ENCODE measurements at regions not wholly inside any gene's neighbourhood (a gene's known extent, or its start where the extent isn't known, plus 50 kb on each side); places are given as distances from the start of the nearest gene placed in this dataset.

GRCh38 chrX:2566055-2566454 is 65.3 kb upstream of the DHRSX start:
- no peak for TF ChIP-seq POLR2A (IDR thresholded peaks at IDR 0.05)
- TF ChIP-seq CTCF (IDR thresholded peaks at IDR 0.05), result no peak

All from lower leg skin (tissue), 3 donors.